BE2C (cell line): ENCODE measurements at regions not wholly inside any gene's neighbourhood (a gene's known extent, or its start where the extent isn't known, plus 50 kb on each side); places are given as distances from the start of the nearest gene placed in this dataset.

Experiments used
- DNase-seq: peaks from one replicate; pipeline ENCODE4 v3.0.0-alpha.2; 2020
- H3K27me3 ChIP-seq: fragments of 250-450 bp; sonication (Bioruptor Pico); 2 replicates; pipeline ENCODE4 v1.5.1; 2020; ENCODE audit warnings: mild to moderate bottlenecking
- H3K36me3 ChIP-seq: fragments of 250-450 bp; sonication (Bioruptor Pico); 2 replicates; pipeline ENCODE4 v1.5.1; 2020; ENCODE audit warnings: mild to moderate bottlenecking
- H3K4me1 ChIP-seq: fragments of 250-450 bp; sonication (Bioruptor Pico); 2 replicates; pipeline ENCODE4 v1.5.1; 2020
- H3K4me3 ChIP-seq: 2 replicates; pipeline ENCODE4 v1.5.1; 2011; ENCODE audit warnings: low read depth, low read length
- H3K9me3 ChIP-seq: fragments of 250-450 bp; sonication (Bioruptor Pico); 2 replicates; pipeline ENCODE4 v1.5.1; 2020
- CTCF ChIP-seq: IDR thresholded peaks from 2 replicates; pipeline ENCODE4 v1.5.1; 2012; ENCODE audit warnings: mild to moderate bottlenecking, low read depth, low read length

GRCh38 chr3:43885908-43886618 is 195.3 kb downstream of the ABHD5 start:
- no peak overlapping the region for H3K4me3 ChIP-seq
- no peak for TF ChIP-seq CTCF
- no peaks in the 10 kb centered on the region for H3K36me3 ChIP-seq
- no peaks in the 10 kb centered on the region; the same call in 1 of the 2 replicates for H3K4me1 ChIP-seq
- DNase-seq: no peak
- no peaks in the 10 kb centered on the region for H3K9me3 ChIP-seq
- H3K27me3 ChIP-seq: no peaks in the 10 kb centered on the region

- no peak for TF ChIP-seq CTCF
- Histone ChIP-seq H3K4me1 (no peaks in the 10 kb centered on the region), H3K4me3 (no peak overlapping the region), H3K36me3 (no peaks in the 10 kb centered on the region), H3K27me3 (no peaks in the 10 kb centered on the region), H3K9me3 (no peaks in the 10 kb centered on the region)
- no peak for DNase-seq
Observed at GRCh38 chr3:43892061-43892460, 201.3 kb downstream of the ABHD5 start.

GRCh38 chr3:43892526-43892925 is 201.8 kb downstream of the ABHD5 start:
- H3K36me3 ChIP-seq: no peaks in the 10 kb centered on the region
- no peak for TF ChIP-seq CTCF
- no peaks in the 10 kb centered on the region for H3K9me3 ChIP-seq
- no peak for DNase-seq
- no peaks in the 10 kb centered on the region for H3K27me3 ChIP-seq
- no peaks in the 10 kb centered on the region for H3K4me1 ChIP-seq
- no peak overlapping the region for H3K4me3 ChIP-seq

- Histone ChIP-seq H3K4me1 (no peaks in the 10 kb centered on the region), H3K4me3 (peak overlapping the region; percentile 47), H3K27me3 (no peaks in the 10 kb centered on the region), H3K36me3 (no peaks in the 10 kb centered on the region), H3K9me3 (no peaks in the 10 kb centered on the region)
- TF ChIP-seq CTCF: no peak
- no peak for DNase-seq
Observed at GRCh38 chr3:43893727-43894126, 203.0 kb downstream of the ABHD5 start.

- H3K4me3 ChIP-seq: peak overlapping the region; percentile 47
- 0 out of 2 replicates have a peak, but pooled peaks have one; percentile 16 for TF ChIP-seq CTCF
- DNase-seq: peak; percentile 75
- H3K27me3 ChIP-seq: no peaks in the 10 kb centered on the region
- H3K36me3 ChIP-seq: no peaks in the 10 kb centered on the region
- H3K4me1 ChIP-seq: no peaks in the 10 kb centered on the region
- no peaks in the 10 kb centered on the region for H3K9me3 ChIP-seq
Observed at GRCh38 chr3:43894176-43895049, 203.7 kb downstream of the ABHD5 start.

GRCh38 chr3:43895573-43895972 is 204.8 kb downstream of the ABHD5 start:
- Histone ChIP-seq H3K4me3 (no peak overlapping the region), H3K4me1 (no peaks in the 10 kb centered on the region), H3K36me3 (no peaks in the 10 kb centered on the region), H3K27me3 (no peaks in the 10 kb centered on the region), H3K9me3 (no peaks in the 10 kb centered on the region)
- no peak for TF ChIP-seq CTCF
- DNase-seq: no peak
